Keratinocyte (primary cell): ENCODE measurements at regions not wholly inside any gene's neighbourhood (a gene's known extent, or its start where the extent isn't known, plus 50 kb on each side); places are given as distances from the start of the nearest gene placed in this dataset.

ENCODE experiments used
- DNase-seq: peaks from one replicate; pipeline ENCODE4 v3.0.0-alpha.2; 2011; ENCODE audit warnings: low read depth, missing footprints, low spot score
- FAIRE-seq: peaks from 2 replicates; lab custom pipeline; 2011; peaks lifted over from hg19 to GRCh38; lab: Jason Lieb, UNC
- H2AFZ ChIP-seq: 2 replicates; pipeline ENCODE4 v1.6.0; 2012; ENCODE audit warnings: low read length, control low read depth, inconsistent platforms; ENCODE audit not compliant: control insufficient read depth
- H3K27ac ChIP-seq: 2 replicates; pipeline ENCODE4 v1.5.1; 2011; ENCODE audit warnings: low read length; ENCODE audit not compliant: control insufficient read depth, insufficient read depth
- H3K27me3 ChIP-seq: 3 replicates; pipeline ENCODE4 v1.6.0; 2011; ENCODE audit warnings: low read length; ENCODE audit not compliant: control insufficient read depth, insufficient read depth; ENCODE audit errors: extremely low read depth
- H3K36me3 ChIP-seq, 2 experiments: 2 replicates in 1 of 2; 3 replicates in 1 of 2; pipeline ENCODE4 v1.5.1; 2011; ENCODE audit warnings: low read length in 2 of 2, mild to moderate bottlenecking in 1 of 2; ENCODE audit not compliant: control insufficient read depth in 2 of 2, insufficient read depth in 2 of 2; ENCODE audit errors: extremely low read depth in 1 of 2
- H3K4me1 ChIP-seq: 3 replicates; pipeline ENCODE4 v1.5.1; 2011; ENCODE audit warnings: low read length; ENCODE audit not compliant: control insufficient read depth, insufficient read depth; ENCODE audit errors: extremely low read depth
- H3K4me2 ChIP-seq: 3 replicates; pipeline ENCODE4 v1.6.0; 2011; ENCODE audit warnings: low read depth, low read length; ENCODE audit not compliant: control insufficient read depth, insufficient read depth; ENCODE audit errors: extremely low read depth
- H3K4me3 ChIP-seq, 3 experiments: fragments of 200-600 bp in 1 of 3; sonication (generic) in 1 of 3; 2 replicates in 2 of 3; 3 replicates in 1 of 3; pipeline ENCODE4 v1.5.1; 2011 to 2016; ENCODE audit warnings: low read length in 3 of 3, mild to moderate bottlenecking in 3 of 3, control low read depth in 2 of 3, inconsistent platforms in 1 of 3, low read depth in 1 of 3, mixed read lengths in 1 of 3, mixed run types in 1 of 3, moderate library complexity in 1 of 3; ENCODE audit not compliant: control insufficient read depth in 2 of 3, insufficient read depth in 2 of 3; ENCODE audit errors: extremely low read depth in 1 of 3
- H3K79me2 ChIP-seq: 2 replicates; pipeline ENCODE4 v1.6.0; 2012; ENCODE audit warnings: low read length; ENCODE audit not compliant: control insufficient read depth, insufficient read depth
- H3K9ac ChIP-seq: 3 replicates; pipeline ENCODE4 v1.6.0; 2011; ENCODE audit warnings: low read length; ENCODE audit not compliant: control insufficient read depth, insufficient read depth; ENCODE audit errors: extremely low read depth
- H3K9me1 ChIP-seq: 3 replicates; pipeline ENCODE4 v1.6.0; 2011; ENCODE audit warnings: low read length; ENCODE audit not compliant: control insufficient read depth, insufficient read depth; ENCODE audit errors: extremely low read depth
- H3K9me3 ChIP-seq: 2 replicates; pipeline ENCODE4 v1.5.1; 2012; ENCODE audit warnings: low read depth, low read length; ENCODE audit not compliant: control insufficient read depth
- H4K20me1 ChIP-seq: 3 replicates; pipeline ENCODE4 v1.6.0; 2011; ENCODE audit warnings: low read length; ENCODE audit not compliant: control insufficient read depth, insufficient read depth; ENCODE audit errors: extremely low read depth
- CTCF ChIP-seq, 3 experiments: IDR thresholded peaks in 1 of 3; conservative IDR thresholded peaks in 1 of 3; optimal IDR thresholded peaks in 1 of 3; 2 replicates in 2 of 3; 3 replicates in 1 of 3; pipeline versions ENCODE3 to v1.5.1; 2011; ENCODE audit warnings: low read length in 3 of 3, mild to moderate bottlenecking in 3 of 3, moderate library complexity in 2 of 3, control low read depth in 1 of 3, inconsistent platforms in 1 of 3; ENCODE audit not compliant: insufficient read depth in 2 of 3; ENCODE audit errors: extremely low read depth in 1 of 3
- EZH2 ChIP-seq: IDR thresholded peaks from one replicate; pipeline ENCODE4 v1.6.1; 2012; ENCODE audit warnings: inconsistent platforms, mild to moderate bottlenecking, low read length, moderate library complexity
- dilution Hi-C: fragments of 300-500 bp; cut with MboI; formaldehyde crosslinking; loops from one replicate; pipeline ENCODE4 v1.7.0; 2020; ENCODE audit warnings: low sequenced_read_pairs; ENCODE audit not compliant: extremely low pct_ligation_motif_present

- no peaks in the 10 kb centered on the region for H4K20me1 ChIP-seq
- no peak for TF ChIP-seq EZH2
- no peak for TF ChIP-seq CTCF (optimal IDR thresholded peaks at IDR 0.05 in 1 of 3, IDR thresholded peaks at IDR 0.05 in 1 of 3, conservative IDR thresholded peaks at IDR 0.05 in 1 of 3; ENCODE audit: extremely low read depth in 1 of 3, insufficient read depth in 2 of 3, low read length in 3 of 3)
- no peak overlapping the region for H3K4me3 ChIP-seq
- H3K9ac ChIP-seq = no peak overlapping the region
- no peaks in the 10 kb centered on the region for H3K4me1 ChIP-seq
- no peak overlapping the region for H2AFZ ChIP-seq
- DNase-seq (no peak), FAIRE-seq (no peak)
- H3K36me3 ChIP-seq = no peaks in the 10 kb centered on the region
- no peaks in the 10 kb centered on the region for H3K27me3 ChIP-seq
- dilution Hi-C loops = no loop called here
- no peak overlapping the region for H3K4me2 ChIP-seq
- H3K79me2 ChIP-seq = no peaks in the 10 kb centered on the region
- no peaks in the 10 kb centered on the region for H3K9me3 ChIP-seq
- H3K27ac ChIP-seq = no peak overlapping the region
- H3K9me1 ChIP-seq = no peaks in the 10 kb centered on the region
Measured at GRCh38 chr7:156074084-156074483, 261.8 kb upstream of the SHH start.

- Histone ChIP-seq H3K4me3 (no peak overlapping the region), H3K4me2 (no peak overlapping the region), H3K36me3 (no peaks in the 10 kb centered on the region), H3K27me3 (no peaks in the 10 kb centered on the region), H3K9me3 (no peaks in the 10 kb centered on the region), H2AFZ (no peak overlapping the region), H3K9me1 (no peaks in the 10 kb centered on the region), H3K9ac (no peak overlapping the region), H3K27ac (no peak overlapping the region), H3K4me1 (no peaks in the 10 kb centered on the region), H3K79me2 (no peaks in the 10 kb centered on the region), H4K20me1 (no peaks in the 10 kb centered on the region)
- no peak for FAIRE-seq
- dilution Hi-C loops = no loop called here
- DNase-seq = no peak
- no peak for TF ChIP-seq CTCF (optimal IDR thresholded peaks at IDR 0.05 in 1 of 3, IDR thresholded peaks at IDR 0.05 in 1 of 3, conservative IDR thresholded peaks at IDR 0.05 in 1 of 3; ENCODE audit: extremely low read depth in 1 of 3, insufficient read depth in 2 of 3, low read length in 3 of 3)
- no peak for TF ChIP-seq EZH2
Measured at GRCh38 chr7:156073366-156074052, 261.2 kb upstream of the SHH start.
